Right lobe of liver (tissue), 6 donors: ENCODE measurements at regions not wholly inside any gene's neighbourhood (a gene's known extent, or its start where the extent isn't known, plus 50 kb on each side); places are given as distances from the start of the nearest gene placed in this dataset.

ENCODE experiments used
- ATAC-seq, 4 donors: fragments of 200-7000 bp; cut with Tn5 transposase; one replicate each; pipeline ENCODE4 v1.9.1; 2020; ENCODE audit warnings: mild to moderate bottlenecking in 4 of 4, moderate library complexity in 4 of 4
- DNase-seq, 3 donors: peaks; one replicate each; pipeline ENCODE4 v3.0.0-alpha.2; 2020
- H3K27ac ChIP-seq, 3 donors: fragments of 200-600 bp; one replicate each; pipeline ENCODE4 v1.8.0; 2022
- H3K27me3 ChIP-seq, 2 donors: fragments of 200-600 bp; one replicate each; pipeline ENCODE4 v1.8.0; 2022
- H3K36me3 ChIP-seq, 4 donors: fragments of 200-600 bp; sonication (generic) in 1 of 4; one replicate each; pipeline versions ENCODE4 v1.5.1 to v1.8.0; 2017 to 2022; ENCODE audit warnings: control low read depth in 1 of 4
- H3K4me1 ChIP-seq, 4 donors: fragments of 200-600 bp; sonication (generic) in 1 of 4; one replicate each; pipeline versions ENCODE4 v1.5.1 to v1.8.0; 2017 to 2022; ENCODE audit warnings: control low read depth in 1 of 4
- H3K4me3 ChIP-seq, 3 donors: fragments of 200-600 bp; one replicate each; pipeline ENCODE4 v1.8.0; 2022
- H3K9me3 ChIP-seq, 4 donors: fragments of 200-600 bp; sonication (generic) in 1 of 4; one replicate each; pipeline versions ENCODE4 v1.5.1 to v1.8.0; 2017 to 2022; ENCODE audit warnings: control low read depth in 1 of 4
- POLR2A ChIP-seq: fragments of 450-650 bp; IDR thresholded peaks from one replicate; pipeline ENCODE4 v1.6.1; 2017; ENCODE audit warnings: antibody characterized with exemption, mild to moderate bottlenecking
- WGBS: methylation state at CpG from one replicate; pipeline ENCODE4 v1.1.6; 2018; ENCODE audit warnings: low coverage, low lambda C conversion rate; ENCODE audit not compliant: insufficient coverage; ENCODE audit errors: missing lambda C conversion rate; 5-methylcytosine and 5-hydroxymethylcytosine counted together
- intact Hi-C, 2 donors: fragments of 100-400 bp; cut with DNase I; formaldehyde crosslinking; loops; one replicate each; pipeline versions ENCODE4 v1.11.2 to v1.14.1; 2022
- TF ChIP-seq, protein P1 (sequence below), 4 donors: fragments of 200-600 bp in 3 of 4; fragments of 450-650 bp in 1 of 4; IDR thresholded peaks; one replicate each; pipeline versions ENCODE4 v1.5.1 to v1.8.0; 2016 to 2022; ENCODE audit warnings: antibody characterized with exemption in 4 of 4, mild to moderate bottlenecking in 2 of 4
- donor health status: DM: no; HTN: yes; CAD: no.
- donor health status: DM: no; HTN: no; CAD: no.
- donor health status: DM: no; HTN: no; CAD: no.
- donor health status: DM: no; HTN: yes; CAD: no.
- donor health status: DM: no; HTN: yes; CAD: no.

GRCh38 chr10:43866712-43867111 lies 218.0 kb upstream of the ZNF32 start:
- intact Hi-C loops = no loop called here
- DNase-seq (no peak), ATAC-seq (no peak)
- Histone ChIP-seq H3K4me3 (no peak overlapping the region), H3K9me3 (no peaks in the 10 kb centered on the region), H3K36me3 (no peaks in the 10 kb centered on the region), H3K27ac (no peak overlapping the region), H3K4me1 (peaks cover 0 to 28% (median 0%) of the 10 kb centered on the region in 4 donors), H3K27me3 (no peaks in the 10 kb centered on the region)
- WGBS = 71% methylated on average over 5 of the region's 6 CpGs
- TF ChIP-seq, protein P1, sequence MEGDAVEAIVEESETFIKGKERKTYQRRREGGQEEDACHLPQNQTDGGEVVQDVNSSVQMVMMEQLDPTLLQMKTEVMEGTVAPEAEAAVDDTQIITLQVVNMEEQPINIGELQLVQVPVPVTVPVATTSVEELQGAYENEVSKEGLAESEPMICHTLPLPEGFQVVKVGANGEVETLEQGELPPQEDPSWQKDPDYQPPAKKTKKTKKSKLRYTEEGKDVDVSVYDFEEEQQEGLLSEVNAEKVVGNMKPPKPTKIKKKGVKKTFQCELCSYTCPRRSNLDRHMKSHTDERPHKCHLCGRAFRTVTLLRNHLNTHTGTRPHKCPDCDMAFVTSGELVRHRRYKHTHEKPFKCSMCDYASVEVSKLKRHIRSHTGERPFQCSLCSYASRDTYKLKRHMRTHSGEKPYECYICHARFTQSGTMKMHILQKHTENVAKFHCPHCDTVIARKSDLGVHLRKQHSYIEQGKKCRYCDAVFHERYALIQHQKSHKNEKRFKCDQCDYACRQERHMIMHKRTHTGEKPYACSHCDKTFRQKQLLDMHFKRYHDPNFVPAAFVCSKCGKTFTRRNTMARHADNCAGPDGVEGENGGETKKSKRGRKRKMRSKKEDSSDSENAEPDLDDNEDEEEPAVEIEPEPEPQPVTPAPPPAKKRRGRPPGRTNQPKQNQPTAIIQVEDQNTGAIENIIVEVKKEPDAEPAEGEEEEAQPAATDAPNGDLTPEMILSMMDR (IDR thresholded peaks at IDR 0.05) = no peak
- no peak for TF ChIP-seq POLR2A

DNA sequence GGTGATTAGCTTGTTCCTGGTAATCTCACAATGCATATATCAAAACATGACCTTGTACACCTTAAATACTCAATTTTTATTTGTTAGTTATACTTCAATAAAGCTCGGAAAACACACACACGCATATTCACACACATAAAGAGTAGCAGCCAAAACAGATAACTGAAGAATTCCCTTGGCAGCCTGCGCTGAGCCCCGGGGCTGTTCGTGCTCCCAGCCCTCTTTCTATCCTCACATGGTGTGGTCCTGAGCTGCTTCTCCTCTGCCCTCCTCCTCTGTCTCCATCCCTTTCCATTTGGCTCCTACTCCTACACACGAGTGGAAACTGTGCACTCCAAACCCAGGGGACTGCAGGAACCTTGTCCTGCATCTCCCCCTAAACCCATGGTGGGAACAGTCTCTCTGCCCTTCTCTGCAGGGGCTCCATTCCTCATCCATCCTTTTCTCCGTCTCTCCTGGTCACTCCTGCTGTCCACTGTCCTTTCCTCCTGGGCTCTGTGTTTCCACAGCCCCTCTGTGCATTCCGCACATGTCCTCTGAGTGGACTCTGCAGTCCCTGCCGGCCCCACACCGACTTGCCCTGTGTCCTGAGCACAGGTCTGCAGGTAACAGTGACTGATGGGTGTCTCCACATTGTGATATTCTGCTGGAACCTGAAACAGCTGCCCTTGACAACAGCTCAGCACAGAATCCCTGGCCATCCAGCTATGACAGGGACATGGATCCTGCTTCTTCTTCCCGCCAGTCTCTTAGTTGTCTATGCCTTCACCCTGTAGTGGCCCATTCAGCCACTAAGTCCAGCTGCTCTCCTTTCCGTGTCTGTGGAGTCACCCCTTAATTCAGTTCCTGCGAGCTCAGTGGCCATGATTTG lies 216.8 kb upstream of the ZNF32 start:
- H3K9me3 ChIP-seq = no peaks in the 10 kb centered on the region
- peaks cover 0 to 29% (median 0%) of the 10 kb centered on the region in 4 donors for H3K4me1 ChIP-seq
- DNase-seq = no peak
- 67% methylated on average over 13 of the region's 13 CpGs for WGBS
- intact Hi-C loops = no loop called here
- ATAC-seq = no peak
- no peak overlapping the region for H3K27ac ChIP-seq
- no peaks in the 10 kb centered on the region for H3K27me3 ChIP-seq
- H3K36me3 ChIP-seq = no peaks in the 10 kb centered on the region
- H3K4me3 ChIP-seq = no peak overlapping the region
- TF ChIP-seq, protein P1 (IDR thresholded peaks at IDR 0.05) = no peak
- TF ChIP-seq POLR2A = no peak

GRCh38 chr10:43864656-43865055 lies 216.0 kb upstream of the ZNF32 start:
- H3K27ac ChIP-seq = peak overlapping the region in 2 of 3 donors; percentile 63 to 68
- ATAC-seq = no peak
- no peak for DNase-seq
- peaks cover 0 to 29% (median 0%) of the 10 kb centered on the region in 4 donors for H3K4me1 ChIP-seq
- no peak overlapping the region for H3K4me3 ChIP-seq
- intact Hi-C loops = no loop called here
- no peaks in the 10 kb centered on the region for H3K27me3 ChIP-seq
- TF ChIP-seq, protein P1 (IDR thresholded peaks at IDR 0.05) = no peak
- no peak for TF ChIP-seq POLR2A
- no peaks in the 10 kb centered on the region for H3K9me3 ChIP-seq
- no CpG with 5 or more reads among the region's 6 CpGs for WGBS
- H3K36me3 ChIP-seq = no peaks in the 10 kb centered on the region

GRCh38 chr10:43863859-43864591 lies 215.3 kb upstream of the ZNF32 start:
- intact Hi-C loops = no loop called here
- no peaks in the 10 kb centered on the region for H3K9me3 ChIP-seq
- ATAC-seq = peak; percentile 81 to 91 (median 84)
- TF ChIP-seq, protein P1 (IDR thresholded peaks at IDR 0.05) = no peak
- TF ChIP-seq POLR2A = peak; percentile 31
- no peak overlapping the region for H3K4me3 ChIP-seq
- H3K4me1 ChIP-seq = peaks cover 0 to 29% (median 0%) of the 10 kb centered on the region in 4 donors
- WGBS = 56% methylated on average over 2 of the region's 8 CpGs
- DNase-seq = peak in 2 of 3 donors; percentile 57 to 66
- peak overlapping the region in 2 of 3 donors; percentile 64 to 68 for H3K27ac ChIP-seq
- H3K36me3 ChIP-seq = no peaks in the 10 kb centered on the region
- H3K27me3 ChIP-seq = no peaks in the 10 kb centered on the region
